Small intestine (tissue), 7 donors: ENCODE measurements at regions not wholly inside any gene's neighbourhood (a gene's known extent, or its start where the extent isn't known, plus 50 kb on each side); places are given as distances from the start of the nearest gene placed in this dataset.

ENCODE experiments used
- DNase-seq, 2 donors: peaks; one replicate each; pipeline versions ENCODE4 v3.0.0 to v3.0.0-alpha.2; 2013
- FAIRE-seq: peaks from 2 replicates; lab custom pipeline; 2012; peaks lifted over from hg19 to GRCh38; lab: Jason Lieb, UNC
- H3K27ac ChIP-seq, 3 donors: one replicate each; pipeline ENCODE4 v1.5.1; 2013; ENCODE audit warnings: low read length in 2 of 3, mild to moderate bottlenecking in 2 of 3, control low read depth in 1 of 3, inconsistent platforms in 1 of 3, low read depth in 1 of 3, moderate library complexity in 1 of 3
- H3K27me3 ChIP-seq, 3 donors: one replicate each; pipeline ENCODE4 v1.6.1; 2013; ENCODE audit warnings: low read length in 3 of 3, inconsistent platforms in 1 of 3; ENCODE audit not compliant: control insufficient read depth in 3 of 3, insufficient read depth in 3 of 3
- H3K36me3 ChIP-seq, 3 donors: one replicate each; pipeline ENCODE4 v1.6.1; 2013; ENCODE audit warnings: low read length in 3 of 3, inconsistent platforms in 1 of 3, low read depth in 1 of 3, mild to moderate bottlenecking in 1 of 3, moderate library complexity in 1 of 3; ENCODE audit not compliant: control insufficient read depth in 3 of 3, insufficient read depth in 2 of 3
- H3K4me1 ChIP-seq, 3 donors: one replicate each; pipeline ENCODE4 v1.6.1; 2013; ENCODE audit warnings: low read length in 2 of 3, inconsistent platforms in 1 of 3, low read depth in 1 of 3, mild to moderate bottlenecking in 1 of 3, moderate library complexity in 1 of 3; ENCODE audit not compliant: control insufficient read depth in 3 of 3, insufficient read depth in 2 of 3
- H3K4me3 ChIP-seq, 3 donors: one replicate each; pipeline ENCODE4 v1.5.1; 2013; ENCODE audit warnings: low read length in 3 of 3, control low read depth in 1 of 3, inconsistent platforms in 1 of 3, low read depth in 1 of 3, mild to moderate bottlenecking in 1 of 3, moderate library complexity in 1 of 3
- H3K9me3 ChIP-seq, 2 donors: one replicate each; pipeline ENCODE4 v1.6.1; 2013; ENCODE audit warnings: low read depth in 1 of 2, low read length in 1 of 2; ENCODE audit not compliant: control insufficient read depth in 2 of 2, insufficient read depth in 1 of 2
- WGBS, 3 donors: extraction: QIAGEN DNeasy Blood & Tissue Kit; methylation state at CpG; one replicate each; pipeline ENCODE4 v1.1.7; 2013; 5-methylcytosine and 5-hydroxymethylcytosine counted together
- donor health status: healthy with polysubstance abuse.
- donor health status: control.
- donor health status: control.
- donor health status: Bipolar disorder and iron deficiency.
- donor health status: healthy.

GRCh38 chr11:92556431-92556830, 331.8 kb downstream of the FAT3 start:
- H3K4me1 ChIP-seq = no peaks in the 10 kb centered on the region
- no peak overlapping the region for H3K4me3 ChIP-seq
- FAIRE-seq = no peak
- DNase-seq = peak in 1 of 2 donors; percentile 8
- no peak overlapping the region for H3K27ac ChIP-seq
- WGBS, 3 donors = 43 to 62% (median 43%) methylated on average over 4 of the region's 4 CpGs
- no peaks in the 10 kb centered on the region for H3K9me3 ChIP-seq
- no peaks in the 10 kb centered on the region for H3K27me3 ChIP-seq
- no peaks in the 10 kb centered on the region for H3K36me3 ChIP-seq

- Histone ChIP-seq H3K4me1 (no peaks in the 10 kb centered on the region), H3K9me3 (no peaks in the 10 kb centered on the region), H3K27me3 (no peaks in the 10 kb centered on the region), H3K36me3 (no peaks in the 10 kb centered on the region), H3K27ac (no peak overlapping the region), H3K4me3 (no peak overlapping the region)
- FAIRE-seq (no peak), DNase-seq (no peak)
- WGBS, 3 donors = 81 to 87% (median 82%) methylated on average over 1 of the region's 1 CpG
Measured at GRCh38 chr11:92557879-92558278, 333.3 kb downstream of the FAT3 start.

GRCh38 chr11:92558323-92558722, 333.7 kb downstream of the FAT3 start:
- Histone ChIP-seq H3K27ac (no peak overlapping the region), H3K9me3 (no peaks in the 10 kb centered on the region), H3K4me3 (no peak overlapping the region), H3K27me3 (no peaks in the 10 kb centered on the region), H3K36me3 (no peaks in the 10 kb centered on the region), H3K4me1 (no peaks in the 10 kb centered on the region)
- DNase-seq (no peak), FAIRE-seq (no peak)
- 45 to 60% (median 48%) methylated on average over 3 of the region's 3 CpGs for WGBS, 3 donors

- 71 to 89% (median 82%) methylated on average over 1 of the region's 1 CpG for WGBS, 3 donors
- FAIRE-seq = no peak
- DNase-seq = no peak
- no peaks in the 10 kb centered on the region for H3K27me3 ChIP-seq
- H3K4me3 ChIP-seq = no peak overlapping the region
- H3K36me3 ChIP-seq = no peaks in the 10 kb centered on the region
- H3K9me3 ChIP-seq = no peaks in the 10 kb centered on the region
- no peaks in the 10 kb centered on the region for H3K4me1 ChIP-seq
- no peak overlapping the region for H3K27ac ChIP-seq
Measured at GRCh38 chr11:92569726-92570125, 345.1 kb downstream of the FAT3 start.

- WGBS, 3 donors = 80 to 91% (median 89%) methylated on average over 1 of the region's 1 CpG
Measured at GRCh38 chr11:92572559-92572958, 347.9 kb downstream of the FAT3 start.

GRCh38 chr11:92576315-92576714, 351.7 kb downstream of the FAT3 start:
- DNase-seq (no peak), FAIRE-seq (no peak)
- no peaks in the 10 kb centered on the region for H3K4me1 ChIP-seq
- no peak overlapping the region for H3K27ac ChIP-seq
- no peaks in the 10 kb centered on the region for H3K27me3 ChIP-seq
- no peaks in the 10 kb centered on the region for H3K9me3 ChIP-seq
- WGBS, 3 donors = 27 to 54% (median 35%) methylated on average over 3 of the region's 3 CpGs
- H3K36me3 ChIP-seq = no peaks in the 10 kb centered on the region
- no peak overlapping the region for H3K4me3 ChIP-seq

More at GRCh38 chr11:92572559-92572958, 347.9 kb downstream of the FAT3 start:
- Histone ChIP-seq H3K36me3 (no peaks in the 10 kb centered on the region), H3K4me3 (no peak overlapping the region), H3K9me3 (no peaks in the 10 kb centered on the region), H3K27ac (no peak overlapping the region), H3K27me3 (no peaks in the 10 kb centered on the region), H3K4me1 (no peaks in the 10 kb centered on the region)
- FAIRE-seq (no peak), DNase-seq (no peak)

GRCh38 chr11:92580908-92581307, 356.3 kb downstream of the FAT3 start:
- no peaks in the 10 kb centered on the region for H3K36me3 ChIP-seq
- no peaks in the 10 kb centered on the region for H3K27me3 ChIP-seq
- no peak overlapping the region for H3K27ac ChIP-seq
- WGBS, 3 donors = 15 to 27% (median 25%) methylated on average over 1 of the region's 1 CpG
- DNase-seq (no peak), FAIRE-seq (no peak)
- H3K9me3 ChIP-seq = no peaks in the 10 kb centered on the region
- H3K4me3 ChIP-seq = no peak overlapping the region
- no peaks in the 10 kb centered on the region for H3K4me1 ChIP-seq

GRCh38 chr11:92588393-92588792, 363.8 kb downstream of the FAT3 start:
- DNase-seq = no peak
- H3K4me1 ChIP-seq = no peaks in the 10 kb centered on the region
- no peak for FAIRE-seq
- no peaks in the 10 kb centered on the region for H3K9me3 ChIP-seq
- H3K4me3 ChIP-seq = no peak overlapping the region
- H3K27ac ChIP-seq = no peak overlapping the region
- H3K36me3 ChIP-seq = no peaks in the 10 kb centered on the region
- no peaks in the 10 kb centered on the region for H3K27me3 ChIP-seq

GRCh38 chr11:92589512-92589911, 364.9 kb downstream of the FAT3 start:
- Histone ChIP-seq H3K4me1 (no peaks in the 10 kb centered on the region), H3K27ac (no peak overlapping the region), H3K4me3 (no peak overlapping the region), H3K27me3 (no peaks in the 10 kb centered on the region), H3K9me3 (no peaks in the 10 kb centered on the region), H3K36me3 (no peaks in the 10 kb centered on the region)
- FAIRE-seq = no peak
- WGBS, 3 donors = 81 to 86% (median 82%) methylated on average over 3 of the region's 3 CpGs
- DNase-seq = no peak
